Activated T-cell treated with anti-CD3 and anti-CD28 coated beads, Interleukin-2, amount 50 U/mL, for 24 hours (primary cell): ENCODE measurements at regions not wholly inside any gene's neighbourhood (a gene's known extent, or its start where the extent isn't known, plus 50 kb on each side); places are given as distances from the start of the nearest gene placed in this dataset.

Source experiments
- DNase-seq: peaks from one replicate; pipeline ENCODE4 v3.0.0-alpha.2; 2020
- H3K27ac Mint-ChIP-seq: 2 replicates; pipeline ENCODE4 v1.8.0; 2020; ENCODE audit warnings: mild to moderate bottlenecking, mixed read lengths
- H3K27me3 Mint-ChIP-seq: 2 replicates; pipeline ENCODE4 v1.8.0; 2020; ENCODE audit warnings: mixed read lengths
- H3K36me3 Mint-ChIP-seq: 2 replicates; pipeline ENCODE4 v1.8.0; 2020; ENCODE audit warnings: low read depth, mixed read lengths
- H3K4me1 Mint-ChIP-seq: 2 replicates; pipeline ENCODE4 v1.8.0; 2020; ENCODE audit warnings: low read depth, mixed read lengths
- H3K4me3 Mint-ChIP-seq: 2 replicates; pipeline ENCODE4 v1.8.0; 2020; ENCODE audit warnings: mild to moderate bottlenecking, moderate library complexity, mixed read lengths
- H3K9me3 Mint-ChIP-seq: 2 replicates; pipeline ENCODE4 v1.8.0; 2020; ENCODE audit warnings: mixed read lengths

GRCh38 chr12:14315501-14315900 lies 50.0 kb upstream of the ATF7IP start:
- H3K36me3 Mint-ChIP-seq: no peaks in the 10 kb centered on the region
- H3K27ac Mint-ChIP-seq: no peak overlapping the region
- no peaks in the 10 kb centered on the region for H3K4me1 Mint-ChIP-seq
- no peak for DNase-seq
- no peak overlapping the region for H3K4me3 Mint-ChIP-seq
- H3K27me3 Mint-ChIP-seq: no peaks in the 10 kb centered on the region
- H3K9me3 Mint-ChIP-seq: no peaks in the 10 kb centered on the region
